GM23338 (cell line): ENCODE measurements at regions not wholly inside any gene's neighbourhood (a gene's known extent, or its start where the extent isn't known, plus 50 kb on each side); places are given as distances from the start of the nearest gene placed in this dataset.

Experiments
- EZH2 ChIP-seq: fragments of 200-600 bp; sonication (generic); IDR thresholded peaks from one replicate; pipeline ENCODE4 v1.8.0; 2017; ENCODE audit warnings: antibody characterized with exemption, mild to moderate bottlenecking, low read depth; ENCODE audit not compliant: unreplicated experiment
- EZH2phosphoT487 ChIP-seq: fragments of 200-600 bp; sonication (generic); IDR thresholded peaks from one replicate; pipeline ENCODE4 v1.8.1; 2018; ENCODE audit warnings: antibody characterized with exemption; ENCODE audit not compliant: unreplicated experiment
- POLR2AphosphoS5 ChIP-seq: IDR thresholded peaks from 2 replicates; pipeline ENCODE4 v1.6.1; 2016; ENCODE audit warnings: antibody characterized with exemption, low read depth
- TF ChIP-seq, protein P1 (sequence below), 2 experiments: fragments of 200-600 bp in 1 of 2; sonication (generic) in 1 of 2; conservative IDR thresholded peaks; 2 replicates each; pipeline versions ENCODE4 v1.5.1 to v1.6.1; 2016 to 2017; ENCODE audit warnings: antibody characterized with exemption in 2 of 2, low read depth in 2 of 2, mild to moderate bottlenecking in 2 of 2, moderate library complexity in 1 of 2
- TF ChIP-seq, protein P2 (sequence below): IDR thresholded peaks from one replicate; pipeline ENCODE4 v1.6.1; 2018; ENCODE audit warnings: antibody characterized with exemption; ENCODE audit not compliant: unreplicated experiment

GRCh38 chr13:44770951-44771350 lies 194.8 kb upstream of the TSC22D1 start:
- TF ChIP-seq POLR2AphosphoS5, result no peak
- no peak for TF ChIP-seq EZH2phosphoT487
- TF ChIP-seq, protein P1, sequence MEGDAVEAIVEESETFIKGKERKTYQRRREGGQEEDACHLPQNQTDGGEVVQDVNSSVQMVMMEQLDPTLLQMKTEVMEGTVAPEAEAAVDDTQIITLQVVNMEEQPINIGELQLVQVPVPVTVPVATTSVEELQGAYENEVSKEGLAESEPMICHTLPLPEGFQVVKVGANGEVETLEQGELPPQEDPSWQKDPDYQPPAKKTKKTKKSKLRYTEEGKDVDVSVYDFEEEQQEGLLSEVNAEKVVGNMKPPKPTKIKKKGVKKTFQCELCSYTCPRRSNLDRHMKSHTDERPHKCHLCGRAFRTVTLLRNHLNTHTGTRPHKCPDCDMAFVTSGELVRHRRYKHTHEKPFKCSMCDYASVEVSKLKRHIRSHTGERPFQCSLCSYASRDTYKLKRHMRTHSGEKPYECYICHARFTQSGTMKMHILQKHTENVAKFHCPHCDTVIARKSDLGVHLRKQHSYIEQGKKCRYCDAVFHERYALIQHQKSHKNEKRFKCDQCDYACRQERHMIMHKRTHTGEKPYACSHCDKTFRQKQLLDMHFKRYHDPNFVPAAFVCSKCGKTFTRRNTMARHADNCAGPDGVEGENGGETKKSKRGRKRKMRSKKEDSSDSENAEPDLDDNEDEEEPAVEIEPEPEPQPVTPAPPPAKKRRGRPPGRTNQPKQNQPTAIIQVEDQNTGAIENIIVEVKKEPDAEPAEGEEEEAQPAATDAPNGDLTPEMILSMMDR (conservative IDR thresholded peaks at IDR 0.05; ENCODE audit: low read depth in 2 of 2), result no peak
- TF ChIP-seq EZH2, result no peak
- TF ChIP-seq, protein P2, sequence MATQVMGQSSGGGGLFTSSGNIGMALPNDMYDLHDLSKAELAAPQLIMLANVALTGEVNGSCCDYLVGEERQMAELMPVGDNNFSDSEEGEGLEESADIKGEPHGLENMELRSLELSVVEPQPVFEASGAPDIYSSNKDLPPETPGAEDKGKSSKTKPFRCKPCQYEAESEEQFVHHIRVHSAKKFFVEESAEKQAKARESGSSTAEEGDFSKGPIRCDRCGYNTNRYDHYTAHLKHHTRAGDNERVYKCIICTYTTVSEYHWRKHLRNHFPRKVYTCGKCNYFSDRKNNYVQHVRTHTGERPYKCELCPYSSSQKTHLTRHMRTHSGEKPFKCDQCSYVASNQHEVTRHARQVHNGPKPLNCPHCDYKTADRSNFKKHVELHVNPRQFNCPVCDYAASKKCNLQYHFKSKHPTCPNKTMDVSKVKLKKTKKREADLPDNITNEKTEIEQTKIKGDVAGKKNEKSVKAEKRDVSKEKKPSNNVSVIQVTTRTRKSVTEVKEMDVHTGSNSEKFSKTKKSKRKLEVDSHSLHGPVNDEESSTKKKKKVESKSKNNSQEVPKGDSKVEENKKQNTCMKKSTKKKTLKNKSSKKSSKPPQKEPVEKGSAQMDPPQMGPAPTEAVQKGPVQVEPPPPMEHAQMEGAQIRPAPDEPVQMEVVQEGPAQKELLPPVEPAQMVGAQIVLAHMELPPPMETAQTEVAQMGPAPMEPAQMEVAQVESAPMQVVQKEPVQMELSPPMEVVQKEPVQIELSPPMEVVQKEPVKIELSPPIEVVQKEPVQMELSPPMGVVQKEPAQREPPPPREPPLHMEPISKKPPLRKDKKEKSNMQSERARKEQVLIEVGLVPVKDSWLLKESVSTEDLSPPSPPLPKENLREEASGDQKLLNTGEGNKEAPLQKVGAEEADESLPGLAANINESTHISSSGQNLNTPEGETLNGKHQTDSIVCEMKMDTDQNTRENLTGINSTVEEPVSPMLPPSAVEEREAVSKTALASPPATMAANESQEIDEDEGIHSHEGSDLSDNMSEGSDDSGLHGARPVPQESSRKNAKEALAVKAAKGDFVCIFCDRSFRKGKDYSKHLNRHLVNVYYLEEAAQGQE, result no peak
